ENCODE measurements at regions not wholly inside any gene's neighbourhood (a gene's known extent, or its start where the extent isn't known, plus 50 kb on each side); places are given as distances from the start of the nearest gene placed in this dataset.
"Not testable (repeated sequence)": the region's sequence is repeated elsewhere in the genome, so short reads cannot be mapped to it uniquely, and the experiment has no call there.

GRCh38 chr14:106304271-106304670 is 777.9 kb downstream of the TMEM121 start:
- no peak for DNase-seq

- peak; percentile 23 for DNase-seq
Measured at GRCh38 chr14:106308839-106309389, 782.5 kb downstream of the TMEM121 start.

- no peak for DNase-seq
Measured at GRCh38 chr14:106309423-106309822, 783.0 kb downstream of the TMEM121 start.

DNA sequence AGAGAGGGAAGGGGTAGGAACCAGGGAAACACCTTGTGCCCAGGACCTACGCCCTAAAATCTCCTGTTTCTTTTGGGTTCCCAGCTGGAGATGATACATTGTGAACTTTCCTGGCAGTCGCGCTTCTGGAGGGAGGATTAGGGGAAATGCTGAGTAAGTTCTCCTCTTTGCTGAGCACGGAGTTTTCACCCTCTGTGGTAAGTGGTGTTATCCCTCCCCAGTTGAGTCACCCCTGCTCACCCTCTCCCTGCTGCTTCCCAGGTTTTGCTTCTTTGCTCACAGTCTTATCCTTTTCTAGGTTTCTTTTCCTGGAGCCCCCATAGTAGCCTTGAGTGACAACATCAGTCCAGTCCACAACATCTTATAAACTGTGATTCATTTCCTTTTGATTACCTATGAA is 789.1 kb downstream of the TMEM121 start:
- no peak for DNase-seq

GRCh38 chr14:106317593-106317992 is 791.2 kb downstream of the TMEM121 start:
- no peak for DNase-seq

DNA sequence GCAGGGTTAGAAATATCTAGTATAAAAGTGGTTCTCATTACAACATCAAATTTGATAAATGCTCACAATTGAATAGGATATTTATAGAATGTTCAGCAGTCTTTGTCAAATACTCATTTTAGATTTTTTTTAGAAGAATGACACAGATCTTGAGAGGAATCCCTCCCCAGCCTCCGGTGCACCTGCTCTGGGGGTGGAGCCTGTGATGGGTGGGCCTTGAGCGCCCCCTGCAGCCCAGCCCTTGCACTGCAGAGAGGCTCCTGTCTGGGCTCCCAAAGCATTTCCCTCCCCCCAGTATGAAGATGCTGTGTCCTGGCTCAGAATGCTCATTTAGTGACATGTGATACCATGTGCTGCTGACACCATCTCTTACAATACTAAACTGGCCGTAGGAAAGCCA is 792.3 kb downstream of the TMEM121 start:
- no peak for DNase-seq

- not testable (repeated sequence) for DNase-seq
Measured at GRCh38 chr14:106323970-106324369, 797.6 kb downstream of the TMEM121 start.

GRCh38 chr14:106327234-106327633 is 800.9 kb downstream of the TMEM121 start:
- DNase-seq: no peak

DNA sequence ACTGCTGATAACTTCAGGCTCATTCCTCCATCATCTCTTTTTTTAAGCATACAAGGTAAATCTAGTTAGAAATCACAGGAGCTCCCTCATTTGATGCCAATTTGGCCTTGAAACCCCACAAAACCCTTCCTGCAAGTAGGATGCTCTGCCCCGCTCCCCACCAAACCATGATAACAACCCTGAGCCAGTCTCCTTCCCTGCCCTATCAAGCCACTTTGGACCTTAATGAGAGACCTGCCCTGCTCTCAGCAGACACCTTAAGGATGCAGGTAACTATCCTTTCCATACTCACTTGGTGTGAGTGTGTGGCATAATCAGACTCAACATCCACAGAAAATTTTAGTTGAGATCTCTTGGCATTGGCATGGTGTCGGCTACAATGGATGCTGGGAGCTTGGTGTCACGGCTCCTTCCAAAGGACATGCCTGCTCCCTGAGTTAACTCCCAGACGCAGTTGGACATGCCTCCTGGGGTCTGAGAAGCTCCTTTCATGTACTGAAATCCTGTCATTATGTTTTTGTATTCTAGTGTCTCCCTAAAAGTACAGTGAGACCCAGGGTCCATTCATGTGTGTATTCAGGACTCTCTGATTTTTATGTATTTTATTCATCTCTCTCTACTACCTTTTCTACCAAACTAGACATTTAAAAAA is 801.4 kb downstream of the TMEM121 start:
- not testable (repeated sequence) for DNase-seq

DNA sequence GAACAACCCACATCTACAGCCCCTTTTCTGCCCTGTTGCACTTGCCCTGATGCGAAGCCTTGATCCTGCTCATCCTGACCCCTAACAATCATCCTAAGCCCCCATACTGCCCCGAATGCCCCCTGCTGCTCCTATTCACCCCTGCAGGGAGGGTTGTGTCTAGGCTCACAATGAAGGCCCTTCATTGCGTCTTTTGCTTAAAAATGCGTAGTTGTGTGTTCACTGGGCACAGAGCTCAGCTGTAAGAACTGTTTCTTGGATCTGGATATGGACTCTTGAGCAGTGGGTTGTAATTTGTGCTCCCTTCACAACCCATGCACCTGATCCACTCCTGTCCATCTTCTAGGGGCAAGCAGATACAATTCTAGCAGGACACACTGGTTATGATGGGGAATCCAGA is 802.9 kb downstream of the TMEM121 start:
- not testable (repeated sequence) for DNase-seq

DNA sequence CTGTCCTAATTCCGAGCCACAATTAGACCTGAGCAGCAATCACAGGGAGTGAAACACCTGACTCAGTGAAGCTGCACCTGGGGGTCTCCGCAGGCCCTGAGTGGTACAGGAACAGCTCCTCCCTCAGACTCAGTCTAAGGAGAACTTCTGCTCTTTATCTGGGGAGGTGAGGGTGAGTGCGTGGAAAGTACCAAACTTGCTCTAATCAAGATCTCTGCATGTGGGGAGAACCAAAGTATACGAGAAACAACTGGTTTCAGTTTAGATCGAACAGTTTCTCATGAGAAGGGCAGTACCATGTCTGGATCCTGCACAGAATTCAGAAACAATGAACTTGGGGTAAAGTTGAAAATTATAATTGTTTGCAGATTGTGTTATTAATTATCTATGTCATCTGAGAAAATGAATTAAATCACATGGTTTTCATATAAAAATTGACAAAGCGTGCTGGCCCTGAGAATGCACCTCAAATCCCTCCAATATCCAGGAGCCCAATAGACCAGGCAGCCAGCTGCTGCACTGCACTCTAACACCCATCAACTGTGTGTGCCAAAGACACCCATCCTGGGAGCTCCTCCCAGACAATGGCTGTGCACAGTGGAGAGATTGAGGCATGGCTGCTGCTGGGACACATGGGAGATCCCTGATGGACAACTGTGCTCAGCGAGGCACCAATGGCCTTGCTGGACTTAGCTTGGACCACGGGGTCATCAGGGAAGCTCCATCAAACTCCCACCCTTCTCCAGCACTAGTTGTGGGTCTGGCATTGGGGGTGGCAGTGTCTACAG is 803.8 kb downstream of the TMEM121 start:
- DNase-seq: not testable (repeated sequence)

DNA sequence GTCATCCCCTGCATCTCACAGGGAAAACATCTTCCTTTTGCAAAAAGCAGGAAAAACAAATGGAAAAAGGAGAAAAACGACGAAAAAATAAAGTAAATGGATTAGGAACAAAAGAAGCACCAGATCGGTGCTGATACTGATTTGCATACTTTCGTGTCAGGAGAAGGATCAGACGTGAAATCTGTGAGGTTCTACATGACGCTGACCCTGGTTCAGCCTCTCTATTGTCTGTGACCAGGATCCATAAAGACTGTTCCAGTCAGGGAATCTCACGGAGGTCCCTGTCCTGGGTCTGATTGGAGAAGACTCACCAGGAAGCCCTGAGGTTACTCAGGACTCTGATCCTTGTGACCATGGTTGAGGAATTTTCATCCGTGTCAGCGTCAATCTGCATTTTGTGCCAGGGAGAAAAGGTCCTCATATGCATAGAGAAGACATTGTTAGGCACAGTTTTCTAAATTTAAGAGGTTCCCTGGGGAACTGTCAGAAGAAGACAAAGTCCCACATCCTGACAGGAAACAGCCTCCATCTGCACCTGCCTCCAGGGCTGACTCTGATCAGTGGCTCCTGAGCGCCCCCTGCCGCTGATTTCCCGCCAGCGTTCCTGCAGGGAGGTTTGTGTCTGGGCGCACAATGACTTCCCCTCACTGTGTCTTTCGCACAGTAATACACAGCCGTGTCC is 808.2 kb downstream of the TMEM121 start:
- DNase-seq: not testable (repeated sequence)

DNA sequence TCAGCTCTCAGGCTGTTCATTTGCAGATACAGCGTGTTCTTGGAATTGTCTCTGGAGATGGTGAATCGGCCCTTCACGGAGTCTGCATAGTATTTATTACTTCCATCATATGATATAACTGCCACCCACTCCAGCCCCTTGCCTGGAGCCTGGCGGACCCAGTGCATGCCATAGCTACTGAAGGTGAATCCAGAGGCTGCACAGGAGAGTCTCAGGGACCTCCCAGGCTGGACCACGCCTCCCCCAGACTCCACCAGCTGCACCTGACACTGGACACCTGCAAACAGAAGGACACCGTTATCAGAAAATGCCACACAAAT is 808.7 kb downstream of the TMEM121 start:
- DNase-seq: not testable (repeated sequence)

GRCh38 chr14:106338775-106339174 is 812.4 kb downstream of the TMEM121 start:
- not testable (repeated sequence) for DNase-seq

GRCh38 chr14:106340658-106341057 is 814.3 kb downstream of the TMEM121 start:
- DNase-seq: not testable (repeated sequence)

DNA sequence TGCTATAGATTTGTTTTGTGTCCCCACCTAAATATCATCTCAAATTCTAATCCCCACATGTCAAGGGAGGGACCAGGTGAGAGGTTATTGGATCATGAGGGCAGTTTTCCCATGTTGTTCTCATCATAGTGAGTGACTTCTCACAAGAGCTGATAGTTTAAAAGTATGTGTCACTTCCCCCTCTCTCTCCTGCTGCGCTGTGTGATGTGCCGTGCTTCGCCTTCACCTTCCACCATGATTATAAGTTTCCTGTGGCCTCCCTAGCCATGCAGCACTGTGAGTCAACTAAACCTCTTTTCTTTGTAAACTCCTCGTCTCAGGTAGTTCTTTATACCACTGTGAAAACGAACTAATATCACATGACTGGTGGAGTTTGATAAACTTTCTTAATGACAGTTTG is 814.8 kb downstream of the TMEM121 start:
- not testable (repeated sequence) for DNase-seq

GRCh38 chr14:106343626-106344025 is 817.2 kb downstream of the TMEM121 start:
- DNase-seq: no peak

- DNase-seq: not testable (repeated sequence)
Measured at GRCh38 chr14:106344065-106344614, 817.8 kb downstream of the TMEM121 start.

DNA sequence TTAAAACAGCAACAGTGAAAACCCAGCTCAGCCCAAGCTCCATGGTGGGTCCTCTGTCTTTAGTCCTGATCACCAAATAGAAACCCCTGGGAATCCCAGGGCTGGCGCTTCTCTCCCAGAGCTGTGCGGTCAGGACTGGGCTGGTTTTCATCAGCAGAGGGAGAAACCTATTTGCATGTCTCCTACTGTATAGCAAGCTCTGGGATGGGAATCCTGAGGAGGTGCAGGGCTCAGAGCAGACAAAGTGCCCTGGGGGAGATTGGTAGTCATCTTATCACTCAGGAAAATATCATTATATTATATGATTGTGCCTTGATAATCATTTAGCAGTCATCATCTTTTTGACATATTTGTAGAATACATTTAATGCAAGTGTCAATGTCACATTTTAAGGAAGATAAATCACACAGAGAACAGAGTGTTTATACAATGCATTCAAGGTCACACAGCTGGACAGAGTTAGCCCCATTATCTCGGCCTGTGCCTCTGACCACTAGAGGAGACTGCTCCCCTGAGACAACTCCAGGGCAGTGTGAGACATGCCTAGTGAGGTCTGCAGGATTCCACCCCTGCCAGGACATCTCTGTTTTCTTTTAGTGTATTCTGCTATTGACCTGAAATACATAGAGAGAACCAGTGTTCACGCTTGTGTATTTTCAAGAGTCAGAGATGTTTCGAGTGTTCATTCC is 818.6 kb downstream of the TMEM121 start:
- DNase-seq: not testable (repeated sequence)

DNA sequence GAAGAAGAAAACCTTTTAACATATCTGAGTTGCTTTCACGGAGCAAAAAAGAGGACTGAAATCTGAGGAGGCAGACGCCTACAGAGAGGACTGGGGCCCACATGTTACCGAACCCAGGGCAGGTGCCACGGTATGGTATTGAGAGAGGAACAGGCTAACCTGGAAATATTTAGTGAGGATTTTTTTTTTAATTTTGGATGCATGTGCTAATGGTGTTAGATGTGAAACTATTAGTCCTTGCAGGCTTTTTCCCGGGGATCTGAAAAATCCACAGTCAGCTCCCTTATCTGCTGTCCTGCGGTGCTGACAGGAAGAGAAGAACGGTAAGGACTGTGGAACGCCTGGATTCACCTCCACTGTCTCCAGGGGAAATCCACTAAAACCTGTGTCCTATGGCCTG is 819.7 kb downstream of the TMEM121 start:
- no peak for DNase-seq

- no peak for DNase-seq
Measured at GRCh38 chr14:106346534-106347290, 820.3 kb downstream of the TMEM121 start.

DNA sequence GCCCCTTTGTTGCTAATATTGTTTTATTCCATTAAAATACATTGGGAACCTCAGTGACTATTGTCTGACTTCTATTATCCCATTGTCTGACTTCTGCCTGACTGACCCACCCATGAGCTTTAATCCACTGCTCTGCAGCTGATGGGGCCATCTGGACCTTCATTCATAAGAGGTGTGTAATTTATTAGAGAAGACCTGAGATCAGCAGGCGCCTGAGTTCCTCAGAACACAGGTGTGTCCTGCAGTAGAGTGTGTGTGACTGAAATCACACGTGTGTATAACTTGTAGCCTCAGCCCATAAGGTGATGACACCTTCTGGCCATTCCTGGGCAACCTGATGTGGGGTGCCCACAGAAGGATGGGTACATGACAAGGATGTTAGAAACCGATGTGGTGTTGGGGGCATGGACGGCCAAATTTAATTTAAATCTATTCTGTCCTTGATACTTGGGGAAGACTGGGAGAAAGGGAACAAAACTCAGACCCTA is 821.0 kb downstream of the TMEM121 start:
- no peak for DNase-seq
